Neural crest cell (in vitro differentiated cells): ENCODE measurements at regions not wholly inside any gene's neighbourhood (a gene's known extent, or its start where the extent isn't known, plus 50 kb on each side); places are given as distances from the start of the nearest gene placed in this dataset.

Experiments
- DNase-seq: peaks from one replicate; pipeline ENCODE4 v3.0.0; 2021; ENCODE audit warnings: low read depth, mixed read lengths, low spot score
- H3K27ac Mint-ChIP-seq: one replicate; pipeline ENCODE4 v1.8.0; 2021; ENCODE audit warnings: mild to moderate bottlenecking, mixed read lengths; ENCODE audit not compliant: unreplicated experiment
- H3K27me3 Mint-ChIP-seq: 2 replicates; pipeline ENCODE4 v1.8.0; 2021; ENCODE audit warnings: low read depth, mild to moderate bottlenecking, mixed read lengths
- H3K36me3 Mint-ChIP-seq: 2 replicates; pipeline ENCODE4 v1.8.0; 2021; ENCODE audit warnings: low read depth, mild to moderate bottlenecking, mixed read lengths
- H3K4me1 Mint-ChIP-seq: 2 replicates; pipeline ENCODE4 v1.8.0; 2021; ENCODE audit warnings: mixed read lengths
- H3K4me3 Mint-ChIP-seq: one replicate; pipeline ENCODE4 v1.8.0; 2021; ENCODE audit warnings: mild to moderate bottlenecking, mixed read lengths
- H3K9me3 Mint-ChIP-seq: 2 replicates; pipeline ENCODE4 v1.8.0; 2021; ENCODE audit warnings: mixed read lengths
- TF ChIP-seq, protein P1 (sequence below): fragments of 200-600 bp; sonication (generic); conservative IDR thresholded peaks from 2 replicates; pipeline ENCODE4 v1.5.0; 2021; ENCODE audit warnings: antibody characterized with exemption, mild to moderate bottlenecking

DNA sequence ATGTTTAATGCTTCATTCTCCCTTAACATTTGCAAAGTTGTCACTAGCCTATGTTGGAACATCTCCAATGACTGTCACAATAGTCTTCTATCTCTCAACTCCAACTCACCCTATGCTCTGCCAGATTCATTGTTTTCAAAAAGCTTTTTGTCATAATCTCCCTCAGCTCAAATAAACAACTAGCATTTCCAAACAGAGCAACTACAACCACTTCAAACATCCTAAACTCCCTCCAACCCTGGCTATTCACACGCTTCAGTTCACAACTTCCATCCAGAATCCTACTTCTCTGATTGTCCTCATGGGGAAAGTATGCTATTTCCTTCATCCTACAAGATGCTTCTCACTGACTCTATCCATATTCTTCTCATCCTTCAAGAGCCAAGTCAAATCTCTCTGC, 139.2 kb upstream of the VRK2 start:
- H3K36me3 Mint-ChIP-seq, result no peaks in the 10 kb centered on the region
- DNase-seq, result no peak
- no peak overlapping the region for H3K27ac Mint-ChIP-seq
- peaks cover 6% of the 10 kb centered on the region for H3K4me1 Mint-ChIP-seq
- TF ChIP-seq, protein P1, sequence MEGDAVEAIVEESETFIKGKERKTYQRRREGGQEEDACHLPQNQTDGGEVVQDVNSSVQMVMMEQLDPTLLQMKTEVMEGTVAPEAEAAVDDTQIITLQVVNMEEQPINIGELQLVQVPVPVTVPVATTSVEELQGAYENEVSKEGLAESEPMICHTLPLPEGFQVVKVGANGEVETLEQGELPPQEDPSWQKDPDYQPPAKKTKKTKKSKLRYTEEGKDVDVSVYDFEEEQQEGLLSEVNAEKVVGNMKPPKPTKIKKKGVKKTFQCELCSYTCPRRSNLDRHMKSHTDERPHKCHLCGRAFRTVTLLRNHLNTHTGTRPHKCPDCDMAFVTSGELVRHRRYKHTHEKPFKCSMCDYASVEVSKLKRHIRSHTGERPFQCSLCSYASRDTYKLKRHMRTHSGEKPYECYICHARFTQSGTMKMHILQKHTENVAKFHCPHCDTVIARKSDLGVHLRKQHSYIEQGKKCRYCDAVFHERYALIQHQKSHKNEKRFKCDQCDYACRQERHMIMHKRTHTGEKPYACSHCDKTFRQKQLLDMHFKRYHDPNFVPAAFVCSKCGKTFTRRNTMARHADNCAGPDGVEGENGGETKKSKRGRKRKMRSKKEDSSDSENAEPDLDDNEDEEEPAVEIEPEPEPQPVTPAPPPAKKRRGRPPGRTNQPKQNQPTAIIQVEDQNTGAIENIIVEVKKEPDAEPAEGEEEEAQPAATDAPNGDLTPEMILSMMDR, result no peak
- H3K27me3 Mint-ChIP-seq, result no peaks in the 10 kb centered on the region
- H3K4me3 Mint-ChIP-seq, result no peak overlapping the region
- H3K9me3 Mint-ChIP-seq, result peaks cover 2% of the 10 kb centered on the region

DNA sequence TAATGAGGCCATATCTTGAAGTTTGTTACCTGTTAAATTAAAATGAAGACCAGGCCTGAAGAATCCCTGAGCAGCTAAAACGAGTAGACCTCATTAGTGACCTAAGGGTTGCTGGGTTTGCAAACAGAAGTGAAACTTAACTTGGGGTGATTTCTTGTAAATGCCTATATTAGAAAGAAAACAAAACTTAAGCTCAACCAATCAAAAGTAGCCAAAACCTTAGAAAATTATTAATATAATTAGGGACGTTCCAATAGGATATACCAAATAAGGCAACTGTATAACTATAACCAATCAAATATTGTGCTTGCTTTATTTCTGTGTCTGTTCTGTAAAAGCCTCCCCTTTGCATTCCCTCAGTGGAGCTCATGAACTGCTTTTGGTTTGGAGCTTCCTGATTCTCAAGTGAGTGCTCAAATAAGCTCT, 137.9 kb upstream of the VRK2 start:
- no peak for DNase-seq
- H3K27me3 Mint-ChIP-seq, result no peaks in the 10 kb centered on the region
- TF ChIP-seq, protein P1, result no peak
- no peak overlapping the region for H3K4me3 Mint-ChIP-seq
- H3K27ac Mint-ChIP-seq, result no peak overlapping the region
- H3K36me3 Mint-ChIP-seq, result no peaks in the 10 kb centered on the region
- H3K9me3 Mint-ChIP-seq, result peaks cover 2% of the 10 kb centered on the region
- H3K4me1 Mint-ChIP-seq, result peaks cover 6% of the 10 kb centered on the region

DNA sequence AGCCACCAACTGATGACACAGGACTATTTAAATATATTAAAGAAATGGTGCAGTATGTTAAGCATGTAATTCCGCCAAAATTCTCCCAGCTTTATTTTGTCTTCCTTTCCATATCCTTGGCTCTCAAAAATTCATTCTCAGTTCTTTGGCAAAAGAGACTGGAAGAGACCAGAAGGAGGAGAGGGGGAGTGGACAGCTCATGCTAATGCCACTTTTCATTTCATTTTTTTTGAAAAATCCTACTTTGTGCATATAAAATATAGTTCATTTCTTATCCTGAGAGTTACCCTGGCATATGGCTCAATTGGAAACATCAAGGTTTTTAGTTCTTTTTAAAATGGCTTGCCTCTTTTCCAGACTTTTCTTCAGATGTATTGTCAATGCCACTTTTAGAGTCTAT, 128.5 kb upstream of the VRK2 start:
- TF ChIP-seq, protein P1, result no peak
- Mint-ChIP-seq H3K27me3 (no peaks in the 10 kb centered on the region), H3K4me3 (no peak overlapping the region), H3K9me3 (no peaks in the 10 kb centered on the region), H3K36me3 (no peaks in the 10 kb centered on the region), H3K4me1 (no peaks in the 10 kb centered on the region), H3K27ac (no peak overlapping the region)
- no peak for DNase-seq

DNA sequence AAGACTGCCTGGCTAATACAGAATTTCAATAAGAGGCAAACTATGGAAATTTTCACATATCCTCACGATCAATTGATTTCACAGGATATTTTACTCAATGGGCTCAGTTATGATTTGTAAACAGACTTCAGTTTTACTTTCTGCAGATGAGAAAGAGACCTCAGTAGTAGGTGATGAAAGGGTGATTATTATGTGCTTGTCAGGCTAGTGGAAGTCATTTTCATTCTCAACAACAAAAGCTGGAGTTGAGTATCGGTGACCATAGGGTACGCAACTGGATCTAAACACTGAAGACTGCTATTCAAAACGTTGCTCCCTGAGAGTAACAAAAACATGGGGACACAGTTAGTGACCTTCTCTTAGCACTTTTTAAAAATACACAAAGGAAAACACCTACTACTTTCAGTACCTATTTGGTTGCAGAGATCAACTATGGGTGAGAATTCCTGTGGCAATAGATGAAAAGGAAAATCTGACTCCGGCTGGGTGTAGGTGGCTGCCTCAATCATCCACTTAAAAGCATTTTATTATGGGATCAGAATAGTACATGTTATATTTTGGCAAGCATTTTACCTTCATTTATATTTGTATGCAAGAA, 126.2 kb upstream of the VRK2 start:
- Mint-ChIP-seq H3K9me3 (no peaks in the 10 kb centered on the region), H3K36me3 (no peaks in the 10 kb centered on the region), H3K4me1 (no peaks in the 10 kb centered on the region), H3K27ac (no peak overlapping the region), H3K4me3 (no peak overlapping the region), H3K27me3 (no peaks in the 10 kb centered on the region)
- TF ChIP-seq, protein P1, result no peak
- no peak for DNase-seq

DNA sequence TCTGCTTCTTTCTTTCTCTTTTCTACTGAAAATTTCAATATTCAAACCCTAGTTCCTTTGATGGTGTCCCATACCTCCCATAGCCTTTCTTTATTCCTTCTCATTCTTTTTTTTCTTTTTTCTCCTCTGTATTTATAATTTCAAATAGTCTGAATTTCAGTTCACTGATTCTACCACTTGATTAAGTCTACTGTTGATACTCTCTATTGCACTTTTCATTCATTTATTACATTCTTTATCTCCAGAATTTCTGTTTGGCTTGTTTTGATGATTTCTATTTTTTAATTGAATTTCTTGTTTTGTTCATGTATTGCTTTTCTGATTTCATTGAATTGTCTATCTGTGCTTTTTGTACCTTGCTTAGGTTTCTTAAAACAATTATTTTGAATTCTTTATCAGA, 111.9 kb upstream of the VRK2 start:
- Mint-ChIP-seq H3K27me3 (no peaks in the 10 kb centered on the region), H3K4me1 (no peaks in the 10 kb centered on the region), H3K27ac (no peak overlapping the region), H3K9me3 (peaks cover 18% of the 10 kb centered on the region), H3K36me3 (peaks cover 21% of the 10 kb centered on the region), H3K4me3 (no peak overlapping the region)
- TF ChIP-seq, protein P1, result no peak
- no peak for DNase-seq

DNA sequence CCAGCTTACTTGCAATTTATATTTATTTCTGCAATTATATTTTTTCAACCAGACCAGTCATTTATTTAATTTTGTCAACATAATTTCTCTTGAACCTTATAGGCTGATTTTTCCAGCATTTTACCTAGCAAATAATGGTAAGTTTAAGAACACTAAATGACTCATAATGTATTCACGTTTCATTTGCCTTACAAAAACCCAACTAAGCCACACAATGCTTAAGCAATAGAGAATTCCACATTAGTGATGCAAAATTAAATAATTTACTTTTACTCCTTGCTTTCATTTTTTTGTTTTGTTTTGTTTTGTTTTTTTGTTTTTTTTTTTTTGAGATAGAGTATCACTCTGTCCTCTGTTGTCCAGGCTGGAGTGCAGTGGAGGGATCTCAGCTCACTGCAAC, 110.4 kb upstream of the VRK2 start:
- no peak overlapping the region for H3K27ac Mint-ChIP-seq
- no peak for DNase-seq
- H3K4me1 Mint-ChIP-seq, result no peaks in the 10 kb centered on the region
- peaks cover 18% of the 10 kb centered on the region for H3K36me3 Mint-ChIP-seq
- TF ChIP-seq, protein P1, result no peak
- H3K4me3 Mint-ChIP-seq, result no peak overlapping the region
- H3K27me3 Mint-ChIP-seq, result no peaks in the 10 kb centered on the region
- H3K9me3 Mint-ChIP-seq, result peaks cover 18% of the 10 kb centered on the region
